HG02981 (cell line): ENCODE measurements at regions not wholly inside any gene's neighbourhood (a gene's known extent, or its start where the extent isn't known, plus 50 kb on each side); places are given as distances from the start of the nearest gene placed in this dataset.
"Not testable (repeated sequence)": the region's sequence is repeated elsewhere in the genome, so short reads cannot be mapped to it uniquely, and the experiment has no call there.

Source experiments
- ATAC-seq: cut with Tn5 transposase; IDR thresholded peaks from one replicate; pipeline ENCODE4 v1.9.1; 2021; ENCODE audit warnings: mild to moderate bottlenecking, moderate library complexity; ENCODE audit not compliant: unreplicated experiment

DNA sequence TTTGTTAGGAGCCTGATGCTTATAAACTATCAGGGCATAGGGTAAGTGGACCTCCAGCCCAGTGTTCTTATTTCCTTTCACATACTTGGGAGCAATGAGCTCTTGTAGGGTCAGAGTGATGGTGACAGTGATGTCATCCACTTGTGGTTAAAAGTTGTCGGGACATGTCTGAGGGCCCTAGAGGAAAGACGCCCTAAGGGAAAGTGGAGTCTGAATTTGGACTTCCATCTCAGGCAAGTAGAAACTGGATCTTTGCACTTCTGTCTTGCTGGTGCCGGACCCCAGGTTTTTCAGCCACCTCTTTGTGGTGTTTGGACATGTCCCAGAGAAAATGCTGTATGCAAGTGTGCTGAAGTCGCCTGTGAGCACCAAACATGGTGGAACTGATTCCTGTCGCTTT is 900.5 kb downstream of the C6orf118 start:
- ATAC-seq = no peak

DNA sequence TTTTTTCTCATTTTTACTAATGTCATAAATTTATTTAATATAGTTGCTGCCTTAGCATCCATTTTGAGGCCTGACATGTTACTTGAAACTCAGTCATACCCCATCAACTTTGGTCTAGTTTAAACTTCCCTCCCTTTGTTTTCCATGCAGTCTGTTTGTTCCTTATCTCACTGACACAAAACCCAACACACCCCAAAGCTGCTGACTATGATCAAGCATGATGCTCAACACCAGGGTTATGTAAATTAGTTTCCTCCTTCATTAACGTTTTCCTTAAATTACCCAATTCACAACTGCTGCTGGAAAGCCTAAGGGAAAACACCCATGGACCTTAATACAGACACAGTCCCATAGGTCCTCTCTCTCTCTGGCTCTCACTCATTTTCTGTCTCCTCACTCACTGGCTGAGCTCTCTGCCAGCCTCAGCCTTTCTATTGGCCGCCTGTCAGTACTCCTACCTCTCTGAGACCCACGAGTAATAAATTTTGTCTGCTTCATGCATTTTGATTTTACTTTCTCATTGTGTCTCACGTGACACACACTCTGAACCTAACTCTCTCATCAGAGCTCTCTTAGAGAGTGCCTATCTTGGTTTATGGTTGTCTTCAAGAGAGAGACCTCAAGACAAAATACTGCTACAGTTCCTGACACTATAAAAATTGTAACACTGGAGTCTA is 904.5 kb downstream of the C6orf118 start:
- no peak for ATAC-seq

DNA sequence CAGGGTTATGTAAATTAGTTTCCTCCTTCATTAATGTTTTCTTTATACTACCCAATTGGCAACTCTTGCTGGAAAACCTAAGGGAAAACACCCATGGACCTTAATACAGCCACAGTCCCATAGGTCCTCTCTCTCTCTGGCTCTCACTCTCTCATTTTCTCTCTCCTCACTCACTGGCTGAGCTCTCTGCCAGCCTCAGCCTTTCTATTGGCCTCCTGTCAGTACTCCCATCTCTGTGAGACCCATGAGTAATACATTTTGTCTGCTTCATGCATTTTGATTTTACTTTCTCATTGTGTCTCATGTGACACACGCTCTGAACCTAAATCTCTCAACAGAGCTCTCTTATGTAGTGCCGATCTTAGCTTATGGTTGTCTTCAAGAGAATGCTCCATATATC is 907.5 kb downstream of the C6orf118 start:
- no peak for ATAC-seq

DNA sequence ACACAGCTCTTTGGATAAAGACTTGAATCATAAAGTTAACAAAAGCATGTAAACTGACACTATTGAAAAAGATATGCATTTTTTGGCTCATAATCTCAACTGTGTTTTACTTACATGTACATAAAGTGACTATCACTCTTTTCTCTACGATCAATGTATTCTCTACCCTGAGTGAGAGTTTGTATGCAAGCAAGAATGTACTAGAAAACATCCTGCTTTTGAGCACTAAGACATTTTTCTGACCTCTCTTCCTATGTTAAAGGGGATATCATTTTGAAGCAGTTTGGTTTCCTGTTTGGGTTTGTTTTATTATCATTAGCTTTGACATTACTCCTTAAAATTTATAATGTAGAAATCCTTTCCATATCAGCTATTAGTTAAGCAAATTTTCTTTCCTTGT is 910.8 kb downstream of the C6orf118 start:
- ATAC-seq = no peak

GRCh38 chr6:164396071-164397047 is 913.0 kb downstream of the C6orf118 start:
- ATAC-seq = no peak

- ATAC-seq = no peak
Measured at GRCh38 chr6:164379795-164380194, 929.6 kb downstream of the C6orf118 start.

DNA sequence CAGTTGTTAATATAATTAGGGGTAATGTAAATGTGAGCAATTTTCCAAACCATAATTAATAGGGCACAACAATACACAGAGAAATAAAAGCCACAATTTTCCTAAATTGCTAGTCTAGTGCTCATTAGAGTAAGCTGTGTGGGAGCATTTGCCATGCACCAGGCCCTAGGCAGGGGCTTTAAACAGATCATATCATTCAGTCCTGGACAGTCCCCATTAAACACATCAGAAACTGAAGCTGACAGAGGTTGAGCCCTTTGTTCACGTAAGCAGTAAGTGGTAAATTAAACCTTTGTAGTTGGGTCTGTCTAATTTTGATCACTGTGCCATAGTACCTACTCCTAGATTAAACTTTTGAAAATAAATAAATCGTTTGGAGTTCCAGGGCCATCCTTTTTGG is 931.1 kb downstream of the C6orf118 start:
- ATAC-seq = no peak

DNA sequence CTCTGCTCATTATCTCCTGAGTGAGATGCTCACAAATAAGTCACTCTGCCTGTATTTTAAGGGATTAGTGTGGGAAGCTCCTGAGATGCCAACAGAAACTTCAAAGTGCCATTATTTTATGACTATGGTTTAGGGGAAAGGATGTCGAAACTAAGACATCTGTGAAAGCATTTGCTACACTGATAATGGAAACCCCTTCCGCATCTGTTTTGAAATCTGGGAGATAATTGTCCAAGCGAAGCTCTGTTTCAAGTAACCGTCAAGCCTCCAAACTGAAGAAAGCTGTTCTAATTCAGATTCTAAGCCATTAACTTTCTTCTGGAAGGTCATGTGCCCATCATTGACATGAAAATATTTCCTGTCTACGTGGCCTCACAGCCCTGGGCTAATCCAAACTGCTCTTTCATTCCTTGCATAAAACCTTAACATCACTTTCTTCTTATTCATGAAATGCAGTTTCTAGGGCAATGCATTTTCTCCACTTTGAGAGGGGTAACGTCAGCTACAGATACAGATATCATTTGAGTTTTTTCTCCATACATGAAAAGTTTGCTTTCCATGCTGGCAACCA is 932.0 kb downstream of the C6orf118 start:
- no peak for ATAC-seq

DNA sequence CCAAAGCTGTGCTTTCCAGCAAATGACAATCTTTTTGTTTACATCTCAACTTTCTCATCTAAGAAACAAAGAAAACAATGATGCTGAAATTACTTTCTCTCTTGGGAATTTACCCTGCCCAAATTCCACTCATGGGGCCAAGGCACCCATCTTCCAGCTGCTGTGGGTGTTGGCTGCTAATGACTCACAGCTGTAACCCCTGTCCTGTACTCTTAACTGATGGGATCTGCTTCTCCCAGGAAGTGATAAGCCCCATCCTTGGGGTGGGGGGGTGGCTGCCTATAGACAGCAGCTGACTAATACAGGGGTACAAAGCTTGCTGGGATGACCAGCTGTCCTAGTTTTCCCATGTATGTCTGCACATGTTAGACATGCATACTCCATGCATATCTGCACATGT is 938.6 kb downstream of the C6orf118 start:
- no peak for ATAC-seq

- ATAC-seq = no peak
Measured at GRCh38 chr6:164359441-164359840, 944.9 kb downstream of the QKI start.

GRCh38 chr6:164359036-164359435 is 944.5 kb downstream of the QKI start:
- no peak for ATAC-seq

GRCh38 chr6:164356814-164357213 is 942.3 kb downstream of the QKI start:
- ATAC-seq = no peak

GRCh38 chr6:164347455-164347854 is 932.9 kb downstream of the QKI start:
- ATAC-seq = no peak

GRCh38 chr6:164346631-164347030 is 932.1 kb downstream of the QKI start:
- no peak for ATAC-seq

- no peak for ATAC-seq
Measured at GRCh38 chr6:164345806-164346496, 931.4 kb downstream of the QKI start.

DNA sequence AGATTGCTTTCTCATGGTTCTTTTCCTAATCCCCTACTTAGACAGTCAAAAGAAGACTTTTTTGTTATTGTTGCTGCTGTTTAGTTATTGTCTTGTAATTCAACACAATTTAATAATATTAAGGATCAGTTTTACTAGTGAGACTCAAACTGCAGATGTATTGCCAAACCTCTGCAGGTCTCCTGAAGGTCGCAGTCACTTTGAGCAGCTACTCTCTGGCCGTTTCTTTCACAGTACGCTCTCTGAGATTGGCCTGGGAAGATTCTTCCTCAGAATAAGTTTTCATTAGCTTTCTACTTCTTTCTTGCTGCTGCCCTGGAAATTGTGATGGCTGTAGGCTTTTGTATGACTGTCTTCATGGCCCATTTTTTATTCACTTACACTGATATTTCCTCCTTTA is 930.8 kb downstream of the QKI start:
- no peak for ATAC-seq

DNA sequence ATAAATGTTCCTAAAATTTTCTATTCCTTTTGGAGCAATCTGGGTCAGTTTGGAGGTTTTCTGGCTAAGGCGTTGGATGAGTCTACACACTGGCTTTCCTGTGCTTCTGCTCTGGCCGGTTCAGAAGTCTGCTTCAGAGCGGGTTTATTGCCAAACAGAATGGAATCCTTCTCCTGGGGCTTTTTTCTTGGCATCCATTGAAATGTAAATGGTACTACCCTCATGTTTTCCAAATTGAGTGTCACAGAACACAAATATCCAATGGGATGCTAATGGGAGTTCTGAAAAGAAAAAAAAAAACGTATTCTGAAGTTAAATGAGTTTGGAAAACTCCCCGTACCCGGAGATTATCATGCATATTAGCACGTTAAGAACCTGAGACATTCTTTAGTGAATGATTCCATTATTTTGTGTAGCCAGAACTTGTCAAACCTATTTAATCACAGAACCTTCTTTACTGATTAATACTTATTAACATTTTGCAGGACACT is 930.3 kb downstream of the QKI start:
- ATAC-seq = no peak

DNA sequence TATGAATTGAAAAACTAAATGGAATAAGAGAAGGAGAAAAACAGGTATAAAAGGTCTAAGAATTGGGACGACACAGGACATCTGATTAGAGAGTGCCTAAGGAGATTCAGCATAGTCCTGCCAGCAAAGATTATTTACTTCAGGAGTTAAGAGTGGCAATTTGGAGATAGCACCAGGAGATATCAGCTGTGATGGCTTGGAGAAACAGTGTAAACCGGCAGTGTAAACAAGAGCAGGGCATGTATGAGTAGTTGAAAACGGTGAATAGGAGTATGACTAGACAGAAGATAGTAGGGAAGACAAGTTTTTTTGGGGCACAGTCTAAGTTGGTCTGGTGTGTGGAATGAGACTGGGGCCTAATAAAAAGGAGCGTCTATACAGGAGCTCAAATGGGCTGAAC is 924.9 kb downstream of the QKI start:
- ATAC-seq = not testable (repeated sequence)

- ATAC-seq = no peak
Measured at GRCh38 chr6:164337925-164338397, 923.4 kb downstream of the QKI start.

DNA sequence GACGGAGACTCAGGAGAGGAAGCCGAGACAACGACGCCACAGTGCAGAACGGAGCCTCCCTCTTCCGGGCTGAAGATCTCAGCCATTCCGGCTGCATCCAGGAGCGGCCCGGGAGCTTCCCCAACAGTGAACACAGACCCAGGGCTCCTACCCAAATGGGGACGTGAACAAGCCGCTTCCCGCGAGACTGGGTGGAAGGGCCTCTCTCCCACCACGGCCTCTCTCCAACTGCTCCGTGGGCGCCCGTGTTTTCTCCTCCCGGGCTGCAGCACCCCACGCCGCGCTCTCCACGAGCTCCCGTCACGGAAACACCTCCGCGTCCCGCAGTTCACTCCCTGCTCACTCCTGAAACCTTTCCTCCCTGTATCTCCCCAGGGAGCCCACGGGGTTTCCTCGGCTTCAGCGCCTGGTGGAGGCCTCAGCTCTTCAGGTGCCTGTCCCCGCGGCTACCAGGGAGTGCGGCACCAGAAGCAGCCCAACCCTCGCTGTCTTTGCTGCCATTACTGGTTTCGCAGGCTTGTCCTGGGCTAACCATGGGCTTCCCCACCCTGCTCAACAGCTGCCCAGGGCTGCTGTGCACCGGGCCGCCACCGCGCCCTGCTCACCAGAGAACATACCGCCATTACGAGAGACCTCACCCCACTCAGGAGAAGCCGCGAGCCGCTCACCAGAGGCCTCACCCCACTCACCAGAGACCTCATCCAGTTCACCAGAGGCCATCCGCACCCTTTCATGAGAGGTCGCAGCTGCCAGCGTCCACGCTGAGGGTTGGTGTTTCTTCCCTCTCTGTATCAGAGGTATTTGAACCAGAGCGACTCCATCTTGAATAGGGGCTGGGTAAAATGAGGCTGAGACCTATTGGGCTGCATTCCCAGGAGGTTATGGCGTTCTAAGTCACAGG is 922.8 kb downstream of the QKI start:
- ATAC-seq = no peak
